Suprapubic skin (tissue), 4 donors: ENCODE measurements at regions not wholly inside any gene's neighbourhood (a gene's known extent, or its start where the extent isn't known, plus 50 kb on each side); places are given as distances from the start of the nearest gene placed in this dataset.

Experiments used
- DNase-seq, 2 donors: peaks; one replicate each; pipeline ENCODE4 v3.0.0-alpha.2; 2019; ENCODE audit warnings: low spot score in 2 of 2
- H3K27ac ChIP-seq: fragments of 200-600 bp; sonication (generic); one replicate; pipeline ENCODE4 v1.5.1; 2019
- H3K27me3 ChIP-seq: fragments of 200-600 bp; sonication (generic); one replicate; pipeline ENCODE4 v1.5.1; 2019
- H3K36me3 ChIP-seq: fragments of 200-600 bp; sonication (generic); one replicate; pipeline ENCODE4 v1.5.1; 2019
- H3K4me1 ChIP-seq: fragments of 200-600 bp; sonication (generic); one replicate; pipeline ENCODE4 v1.5.1; 2019
- H3K4me3 ChIP-seq: fragments of 200-600 bp; sonication (generic); one replicate; pipeline ENCODE4 v1.5.1; 2019; ENCODE audit warnings: mild to moderate bottlenecking
- H3K9me3 ChIP-seq: fragments of 200-600 bp; sonication (generic); one replicate; pipeline ENCODE4 v1.5.1; 2019
- CTCF ChIP-seq, 2 donors: fragments of 200-600 bp in 1 of 2; fragments of 450-650 bp in 1 of 2; sonication (generic) in 1 of 2; IDR thresholded peaks; one replicate each; pipeline ENCODE4 v1.5.1; 2016 to 2019; ENCODE audit warnings: antibody characterized with exemption in 2 of 2, mild to moderate bottlenecking in 1 of 2, moderate library complexity in 1 of 2
- EP300 ChIP-seq: sonication (generic); formaldehyde crosslinking; IDR thresholded peaks from one replicate; pipeline ENCODE4 v1.6.1; 2017; ENCODE audit warnings: antibody characterized with exemption
- POLR2A ChIP-seq, 2 donors: fragments of 450-650 bp; IDR thresholded peaks; one replicate each; pipeline ENCODE4 v1.6.1; 2017; ENCODE audit warnings: antibody characterized with exemption in 2 of 2, mild to moderate bottlenecking in 2 of 2, moderate library complexity in 2 of 2
- POLR2AphosphoS5 ChIP-seq, 3 donors: sonication (generic); formaldehyde crosslinking; IDR thresholded peaks; one replicate each; pipeline ENCODE4 v1.6.1; 2017; ENCODE audit warnings: antibody characterized with exemption in 3 of 3
- WGBS: methylation state at CpG from one replicate; pipeline ENCODE4 v1.1.5; 2018; 5-methylcytosine and 5-hydroxymethylcytosine counted together

- H3K36me3 ChIP-seq, result no peaks in the 10 kb centered on the region
- WGBS, result 57% methylated on average over 11 of the region's 11 CpGs
Measured at GRCh38 chr17:15006421-15007128, 258.6 kb downstream of the PMP22 start.

GRCh38 chr17:15000661-15001060, 264.5 kb downstream of the PMP22 start:
- no peak overlapping the region for H3K27ac ChIP-seq
- no peak overlapping the region for H3K4me3 ChIP-seq
- no peaks in the 10 kb centered on the region for H3K4me1 ChIP-seq
- no peak for TF ChIP-seq POLR2AphosphoS5 (IDR thresholded peaks at IDR 0.05)
- no peak for TF ChIP-seq POLR2A (IDR thresholded peaks at IDR 0.05)
- TF ChIP-seq CTCF (IDR thresholded peaks at IDR 0.05), result no peak
- TF ChIP-seq EP300, result no peak
- H3K36me3 ChIP-seq, result no peaks in the 10 kb centered on the region
- no peak for DNase-seq
- no peaks in the 10 kb centered on the region for H3K27me3 ChIP-seq
- no peaks in the 10 kb centered on the region for H3K9me3 ChIP-seq

More at GRCh38 chr17:15006421-15007128, 258.6 kb downstream of the PMP22 start:
- TF ChIP-seq CTCF (IDR thresholded peaks at IDR 0.05) (no peak), POLR2A (IDR thresholded peaks at IDR 0.05) (no peak), EP300 (no peak), POLR2AphosphoS5 (IDR thresholded peaks at IDR 0.05) (no peak)
- Histone ChIP-seq H3K4me1 (no peaks in the 10 kb centered on the region), H3K27ac (no peak overlapping the region), H3K9me3 (no peaks in the 10 kb centered on the region), H3K27me3 (no peaks in the 10 kb centered on the region), H3K4me3 (no peak overlapping the region)
- DNase-seq, result no peak

- Histone ChIP-seq H3K9me3 (no peaks in the 10 kb centered on the region), H3K36me3 (no peaks in the 10 kb centered on the region), H3K4me3 (no peak overlapping the region), H3K27ac (no peak overlapping the region), H3K4me1 (no peaks in the 10 kb centered on the region), H3K27me3 (no peaks in the 10 kb centered on the region)
- WGBS, result 86% methylated on average over 2 of the region's 2 CpGs
- DNase-seq, result no peak
- no peak for TF ChIP-seq CTCF (IDR thresholded peaks at IDR 0.05)
- TF ChIP-seq EP300, result no peak
- TF ChIP-seq POLR2A (IDR thresholded peaks at IDR 0.05), result no peak
- no peak for TF ChIP-seq POLR2AphosphoS5 (IDR thresholded peaks at IDR 0.05)
Measured at GRCh38 chr17:14997290-14997689, 267.8 kb downstream of the PMP22 start.

GRCh38 chr17:14986127-14986526, 279.0 kb downstream of the PMP22 start:
- DNase-seq, result no peak
- Histone ChIP-seq H3K4me1 (no peaks in the 10 kb centered on the region), H3K4me3 (no peak overlapping the region), H3K27ac (no peak overlapping the region), H3K36me3 (no peaks in the 10 kb centered on the region), H3K27me3 (peaks cover 4% of the 10 kb centered on the region), H3K9me3 (no peaks in the 10 kb centered on the region)
- TF ChIP-seq CTCF (IDR thresholded peaks at IDR 0.05), result no peak
- no peak for TF ChIP-seq EP300
- no peak for TF ChIP-seq POLR2A (IDR thresholded peaks at IDR 0.05)
- no peak for TF ChIP-seq POLR2AphosphoS5 (IDR thresholded peaks at IDR 0.05)
- WGBS, result 74% methylated on average over 4 of the region's 4 CpGs

- peaks cover 7% of the 10 kb centered on the region for H3K9me3 ChIP-seq
- no peak for TF ChIP-seq POLR2AphosphoS5 (IDR thresholded peaks at IDR 0.05)
- no peak for TF ChIP-seq CTCF (IDR thresholded peaks at IDR 0.05)
- TF ChIP-seq POLR2A (IDR thresholded peaks at IDR 0.05), result no peak
- no peak for TF ChIP-seq EP300
- no peak overlapping the region for H3K27ac ChIP-seq
- no peaks in the 10 kb centered on the region for H3K4me1 ChIP-seq
- no peaks in the 10 kb centered on the region for H3K36me3 ChIP-seq
- peaks cover 30% of the 10 kb centered on the region for H3K27me3 ChIP-seq
- WGBS, result 94% methylated on average over 2 of the region's 2 CpGs
- DNase-seq, result no peak
- no peak overlapping the region for H3K4me3 ChIP-seq
Measured at GRCh38 chr17:14972844-14973243, 292.3 kb downstream of the PMP22 start.
